ENCODE measurements at regions not wholly inside any gene's neighbourhood (a gene's known extent, or its start where the extent isn't known, plus 50 kb on each side); places are given as distances from the start of the nearest gene placed in this dataset.

- DNase-seq (ENCODE audit: low read depth), result no peak
Measured at GRCh38 chr6:79305020-79305419, 70.5 kb upstream of the HMGN3 start.

GRCh38 chr6:79302341-79302740, 67.9 kb upstream of the HMGN3 start:
- no peak for DNase-seq (ENCODE audit: low read depth)

- no peak for DNase-seq (ENCODE audit: low read depth)
Measured at GRCh38 chr6:79301290-79301689, 66.8 kb upstream of the HMGN3 start.

GRCh38 chr6:79296211-79296610, 61.7 kb upstream of the HMGN3 start:
- DNase-seq (ENCODE audit: low read depth), result no peak

Data from forelimb muscle (tissue), 1 donor.